Esophagus squamous epithelium (tissue), 4 donors: ENCODE measurements at regions not wholly inside any gene's neighbourhood (a gene's known extent, or its start where the extent isn't known, plus 50 kb on each side); places are given as distances from the start of the nearest gene placed in this dataset.

Source experiments
- CTCF ChIP-seq, 6 experiments: fragments of 450-650 bp in 4 of 6; fragments of 200-600 bp in 2 of 6; sonication (generic) in 2 of 6; IDR thresholded peaks; one replicate each; pipeline ENCODE4 v1.5.1; 2016 to 2019; ENCODE audit warnings: antibody characterized with exemption in 6 of 6, mild to moderate bottlenecking in 4 of 6, moderate library complexity in 4 of 6
- POLR2A ChIP-seq, 4 donors: fragments of 450-650 bp; IDR thresholded peaks; one replicate each; pipeline ENCODE4 v1.6.1; 2017; ENCODE audit warnings: antibody characterized with exemption in 4 of 4, mild to moderate bottlenecking in 4 of 4, moderate library complexity in 3 of 4

GRCh38 chr1:166328956-166329355, 162.2 kb upstream of the FAM78B start:
- TF ChIP-seq POLR2A (IDR thresholded peaks at IDR 0.05) (no peak), CTCF (IDR thresholded peaks at IDR 0.05) (no peak)
